NCI-H1417 treated with DMSO at 0.1 percent for 48 hours (cell line): ENCODE measurements at regions not wholly inside any gene's neighbourhood (a gene's known extent, or its start where the extent isn't known, plus 50 kb on each side); places are given as distances from the start of the nearest gene placed in this dataset.
"Not testable (repeated sequence)": the region's sequence is repeated elsewhere in the genome, so short reads cannot be mapped to it uniquely, and the experiment has no call there.

Experiments used
- DNase-seq: peaks from one replicate; lab custom pipeline; 2025; lab: John Stamatoyannopoulos, UW

DNA sequence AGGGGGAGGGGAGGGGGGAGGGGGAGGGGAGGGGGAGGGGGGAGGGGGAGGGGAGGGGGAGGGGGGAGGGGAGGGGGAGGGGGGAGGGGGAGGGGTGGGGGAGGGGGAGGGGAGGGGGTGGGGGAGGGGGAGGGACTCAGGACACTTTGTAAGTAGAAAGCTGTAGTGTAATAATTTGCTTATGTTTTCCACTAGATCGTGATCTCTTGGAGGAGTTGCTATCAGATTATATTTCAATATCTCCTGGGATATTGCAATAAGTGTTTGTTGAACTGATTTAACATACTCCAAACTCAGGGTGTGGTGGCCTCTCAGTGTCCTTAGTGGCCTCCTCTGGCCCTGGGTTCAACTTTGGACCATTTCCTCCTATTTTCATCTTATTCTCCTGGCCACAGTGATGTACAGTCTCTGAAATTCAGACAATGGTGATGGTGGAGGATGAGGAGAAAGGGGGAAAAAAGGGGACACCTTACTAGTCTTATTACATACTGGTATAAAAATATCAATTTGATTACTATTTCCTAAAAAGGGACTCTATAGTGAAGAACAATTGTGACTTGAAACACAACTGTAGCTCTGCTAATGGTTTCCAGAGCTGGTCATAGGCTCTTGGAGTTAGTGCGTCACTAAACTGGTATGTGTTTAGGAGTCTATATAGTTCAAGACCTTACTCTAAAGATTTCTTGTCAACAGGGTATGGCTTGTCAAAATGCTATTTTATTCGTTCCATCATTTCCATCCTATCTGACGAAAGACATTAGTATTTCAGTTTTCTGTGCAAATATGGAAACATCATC lies 89.6 kb downstream of the DDX1 start:
- no peak for DNase-seq

DNA sequence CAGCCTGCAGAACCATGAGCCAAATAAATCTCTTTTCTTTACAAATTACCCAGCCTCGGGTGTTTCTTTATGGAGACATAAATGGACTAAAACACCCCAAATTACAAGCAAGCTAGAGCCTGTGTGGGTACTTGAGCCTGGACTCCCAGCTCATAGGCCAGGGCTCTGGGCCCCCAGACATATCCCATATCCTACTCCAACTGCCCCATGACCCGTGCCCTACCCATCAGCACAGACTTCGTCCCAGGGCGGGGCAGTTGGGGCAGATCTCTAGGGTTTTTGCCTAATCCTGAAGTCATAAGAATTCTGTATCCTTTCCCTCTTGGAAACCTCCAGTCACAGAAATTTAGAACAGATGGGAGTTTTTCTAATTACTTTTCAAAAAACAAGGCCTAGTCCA lies 90.7 kb downstream of the DDX1 start:
- no peak for DNase-seq

DNA sequence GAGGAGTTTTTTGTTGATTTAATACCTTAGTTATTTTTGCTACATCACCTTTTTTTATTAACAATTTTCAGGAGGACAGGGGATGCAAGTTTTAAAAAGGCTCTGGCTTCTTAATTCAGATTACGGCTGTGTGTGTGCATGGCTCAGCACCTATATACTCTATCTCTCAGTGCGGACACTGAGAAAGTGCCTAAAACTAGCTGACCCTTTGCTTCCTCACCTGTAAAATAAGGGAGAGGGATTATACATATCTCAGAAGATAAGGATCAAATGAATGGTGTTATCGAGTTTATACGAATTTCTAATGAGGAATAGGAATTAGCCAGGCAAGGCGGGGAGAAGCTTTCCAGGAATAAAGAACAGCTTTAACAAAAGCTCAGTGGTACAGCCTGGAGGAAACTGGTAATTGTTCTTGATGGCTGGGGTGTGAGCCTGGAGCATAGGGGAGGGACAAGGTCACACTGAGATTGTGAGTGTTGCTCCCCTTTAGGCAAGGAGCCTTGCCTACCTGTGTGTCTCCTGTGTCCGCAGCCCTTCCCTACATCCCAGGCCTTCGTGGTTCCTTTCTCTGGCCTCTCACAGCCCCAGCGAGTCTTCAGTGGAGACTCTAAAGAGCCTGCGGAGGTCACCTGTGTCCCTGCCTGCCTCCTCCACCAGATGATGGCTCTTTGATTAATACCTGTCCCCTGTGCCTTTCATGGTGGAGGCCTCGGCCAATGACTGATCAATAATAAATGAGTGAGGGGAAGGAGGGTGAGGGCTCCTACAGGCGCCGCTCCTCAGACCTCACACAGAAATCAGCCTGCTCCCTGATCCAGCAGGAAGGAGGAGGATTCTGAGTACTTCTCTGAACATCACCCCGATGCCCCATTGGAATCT lies 92.7 kb downstream of the DDX1 start:
- DNase-seq, result no peak

DNA sequence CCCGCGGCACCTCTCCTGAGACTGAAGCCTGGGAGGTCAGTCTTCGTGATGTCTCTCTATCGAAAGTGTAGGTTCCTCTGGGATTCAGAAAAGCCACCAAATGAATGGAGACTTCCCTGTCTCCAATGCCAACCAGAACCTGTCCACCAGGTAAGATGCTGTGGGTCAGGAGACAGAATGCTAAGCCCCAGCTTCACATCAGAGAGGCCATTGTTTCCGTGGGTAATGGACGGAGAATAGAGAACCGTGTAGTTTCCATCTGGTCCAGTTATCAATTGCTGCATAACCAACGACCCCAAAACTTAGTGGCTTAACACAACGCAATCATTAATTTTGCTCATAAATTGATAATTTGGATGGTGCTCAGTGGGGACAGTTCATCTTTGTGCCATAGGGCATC lies 93.5 kb downstream of the DDX1 start:
- DNase-seq, result no peak

DNA sequence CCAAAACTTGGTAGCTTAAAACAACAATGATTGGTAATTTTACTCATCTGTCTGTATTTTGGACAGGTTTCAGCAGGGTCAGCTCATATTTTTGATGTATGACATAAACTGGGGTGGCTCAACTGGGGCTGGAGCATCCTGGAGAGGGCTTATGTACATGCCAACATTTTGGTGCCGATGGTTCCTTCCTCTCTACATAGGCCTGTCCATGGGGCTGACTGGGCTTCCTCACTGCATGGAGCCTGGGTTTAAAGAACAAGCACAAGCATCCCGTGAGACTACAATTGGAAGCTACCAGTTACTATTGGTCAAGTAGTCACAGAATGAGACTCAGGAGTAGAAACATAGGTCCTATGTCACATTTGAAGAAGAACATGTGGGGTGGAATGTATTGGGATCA lies 95.0 kb downstream of the DDX1 start:
- DNase-seq, result no peak

DNA sequence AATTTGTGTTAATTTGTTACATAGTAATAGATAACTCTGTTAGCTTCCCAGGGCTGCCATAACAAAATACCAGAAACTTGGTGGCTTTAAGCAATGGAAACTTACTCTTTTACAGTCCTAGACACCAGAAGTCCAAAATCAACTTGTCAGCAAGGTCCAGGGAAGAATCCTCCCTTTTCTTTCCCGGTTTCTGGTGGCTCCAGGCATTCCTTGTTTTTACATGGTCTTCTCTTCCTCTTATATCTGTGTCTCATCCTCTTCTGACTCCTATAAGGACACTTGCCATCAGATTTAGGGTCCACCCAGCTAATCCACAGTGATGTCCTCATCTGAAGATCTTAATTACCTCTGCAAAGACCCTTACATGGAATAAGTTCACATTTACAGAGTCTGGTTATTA lies 95.6 kb downstream of the DDX1 start:
- DNase-seq, result no peak

DNA sequence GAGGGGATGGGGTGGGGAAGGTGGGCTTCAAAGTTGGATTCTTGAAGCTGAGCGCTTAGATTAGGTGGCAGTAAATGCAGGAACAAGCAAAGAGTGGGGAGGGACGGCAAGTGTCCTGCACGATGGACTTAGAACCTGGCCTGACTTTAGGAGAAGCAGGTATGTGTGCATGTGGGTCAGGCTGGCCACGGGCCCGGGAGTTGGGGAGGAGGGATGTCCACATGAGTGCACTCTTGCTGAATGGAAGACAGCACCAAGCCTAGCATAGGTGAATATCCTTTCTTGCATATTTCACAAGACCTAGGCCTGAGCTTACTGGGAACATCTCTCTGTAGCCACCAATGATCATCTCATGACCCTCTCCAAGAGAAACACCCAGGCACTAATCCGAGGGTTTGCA lies 96.1 kb downstream of the DDX1 start:
- no peak for DNase-seq

DNA sequence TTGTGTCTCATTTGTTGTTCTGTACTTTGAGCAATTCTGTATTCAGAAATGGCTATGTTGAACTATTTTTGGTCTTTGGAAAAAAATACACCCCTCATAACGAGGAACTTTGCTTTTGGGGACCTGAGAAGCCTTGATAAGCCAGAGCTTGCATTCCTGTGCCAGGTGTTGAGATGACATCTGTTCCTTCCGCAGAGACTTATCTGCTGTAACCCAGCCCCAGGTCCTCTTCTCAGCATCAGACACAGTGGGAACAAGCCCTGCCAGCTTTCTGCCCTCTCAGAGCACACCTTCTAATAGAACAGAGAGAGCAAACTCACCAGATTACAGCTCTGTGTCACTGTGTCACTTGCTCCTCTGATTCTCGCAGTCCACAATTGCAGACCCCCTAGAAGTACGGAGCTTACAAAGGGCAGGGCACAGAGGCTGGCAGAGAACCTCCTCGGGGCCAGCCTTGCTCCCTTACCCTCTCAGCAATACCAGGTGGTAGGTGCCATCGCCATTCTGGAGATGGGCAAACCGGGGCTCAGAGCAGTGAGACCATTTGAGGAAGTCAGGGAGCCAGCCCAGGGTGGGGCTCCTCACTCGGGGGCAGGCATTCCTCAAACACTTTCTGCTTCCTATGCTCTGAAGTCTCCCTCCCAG lies 97.4 kb downstream of the DDX1 start:
- DNase-seq, result no peak

DNA sequence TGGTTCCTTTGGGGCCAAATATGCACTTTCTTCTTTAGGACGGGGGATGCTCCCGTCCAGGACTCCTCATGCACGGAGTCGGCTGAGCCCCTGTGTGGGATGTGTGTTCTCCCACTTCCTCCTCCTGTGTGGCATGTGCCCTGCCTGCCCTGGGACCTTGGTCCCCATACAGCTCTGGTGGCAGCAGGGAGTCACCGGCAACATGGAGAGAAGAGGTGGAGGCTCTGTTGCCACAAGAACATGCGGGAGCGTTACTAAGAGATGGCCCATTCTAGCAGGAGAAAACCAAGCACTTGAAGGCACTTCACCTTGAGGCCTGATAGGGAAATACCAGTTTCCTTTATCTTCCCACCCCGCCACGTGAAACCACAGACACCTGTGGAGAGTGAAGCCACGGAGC lies 98.0 kb downstream of the DDX1 start:
- no peak for DNase-seq

DNA sequence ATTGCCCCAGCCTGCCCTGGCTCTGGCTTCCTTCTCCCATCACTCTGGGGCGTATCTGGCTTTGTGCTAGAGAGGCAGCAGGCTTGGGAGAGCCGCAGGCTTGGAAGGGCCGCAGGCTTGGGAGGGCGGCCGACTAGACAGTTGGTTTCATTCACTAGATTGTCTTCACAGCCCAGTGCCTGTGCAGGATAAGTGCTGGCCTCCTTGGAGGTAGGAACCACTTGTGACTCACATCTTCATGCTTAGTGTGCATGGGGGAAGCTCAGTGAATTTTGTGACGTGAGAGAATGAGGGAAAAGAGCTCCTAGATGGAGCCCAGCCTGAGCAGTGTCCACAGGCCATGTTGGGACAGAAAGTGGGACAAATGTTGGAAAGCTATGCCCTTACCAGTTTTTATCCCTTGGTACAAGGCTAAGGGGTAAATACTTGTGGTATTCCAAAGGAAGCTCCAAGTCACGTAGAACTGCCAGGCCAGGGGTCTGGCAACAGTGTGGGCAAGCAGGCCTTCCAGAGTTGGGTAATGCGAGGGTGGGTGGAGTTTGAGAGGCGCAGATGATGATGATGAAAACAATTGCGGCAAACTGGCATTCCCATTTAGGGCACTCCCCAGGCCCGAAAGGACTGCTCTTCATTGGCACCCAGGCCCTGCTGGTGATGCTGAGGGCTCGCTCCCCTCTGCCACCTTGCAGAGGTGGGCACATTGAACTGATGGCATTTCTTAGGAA lies 100.1 kb downstream of the DDX1 start:
- DNase-seq, result no peak

DNA sequence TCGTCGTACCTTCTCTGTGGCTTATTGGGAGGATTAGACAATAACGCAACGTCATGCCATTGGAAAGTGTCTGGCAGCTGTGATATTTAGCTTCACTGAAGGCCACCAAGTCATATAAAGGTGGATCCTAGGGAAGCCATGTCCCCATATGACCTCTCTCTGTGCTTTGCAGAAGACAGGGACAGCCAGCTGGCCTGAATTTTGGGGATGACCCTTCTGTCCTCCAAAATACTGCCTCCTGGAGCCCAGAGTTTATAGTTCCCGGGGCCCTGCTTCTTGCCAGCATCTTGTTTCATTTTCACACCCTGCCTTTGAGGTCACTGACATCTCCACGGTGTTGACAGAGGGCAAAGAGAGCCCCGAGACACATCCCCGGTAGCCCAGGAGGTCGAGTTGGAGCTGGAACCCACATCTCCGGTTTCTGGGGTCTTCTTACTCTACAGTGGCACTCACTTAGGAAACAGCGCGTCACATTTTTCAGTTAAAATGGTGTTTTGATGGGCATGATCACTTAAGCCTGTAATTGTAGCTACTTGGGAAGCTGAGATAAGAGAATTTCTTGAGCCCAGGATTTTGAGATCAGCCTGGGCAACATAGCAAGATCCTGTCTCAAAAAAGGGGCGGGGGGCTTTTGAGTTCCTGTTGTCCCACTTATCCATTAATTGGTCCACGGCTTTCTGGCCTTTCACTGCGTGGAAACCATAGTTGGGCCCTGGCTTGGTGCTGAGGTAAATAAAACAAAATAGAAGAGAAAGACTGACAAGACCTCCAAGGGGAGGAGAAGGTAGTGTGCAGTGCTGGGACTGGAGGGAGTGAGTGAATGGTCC lies 101.1 kb downstream of the DDX1 start:
- DNase-seq, result no peak

DNA sequence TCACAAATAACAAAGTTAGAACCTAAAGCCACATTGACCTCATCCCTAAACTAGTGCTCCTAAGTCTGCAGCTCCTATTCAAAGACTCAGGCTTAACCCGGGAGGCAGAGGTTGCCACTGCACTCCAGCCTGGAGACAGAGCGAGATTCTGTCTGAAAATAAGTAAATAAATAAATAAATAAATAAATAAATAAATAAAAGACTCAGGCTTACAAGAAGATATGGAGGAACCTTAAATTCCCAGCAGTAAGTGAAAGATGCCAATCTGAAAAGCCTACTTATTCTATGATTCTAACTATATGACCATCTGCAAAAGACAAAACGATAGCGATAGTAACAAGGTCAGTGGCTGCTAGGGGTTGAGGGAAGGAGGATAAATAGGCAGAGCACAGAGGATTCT lies 101.7 kb downstream of the DDX1 start:
- DNase-seq, result no peak

DNA sequence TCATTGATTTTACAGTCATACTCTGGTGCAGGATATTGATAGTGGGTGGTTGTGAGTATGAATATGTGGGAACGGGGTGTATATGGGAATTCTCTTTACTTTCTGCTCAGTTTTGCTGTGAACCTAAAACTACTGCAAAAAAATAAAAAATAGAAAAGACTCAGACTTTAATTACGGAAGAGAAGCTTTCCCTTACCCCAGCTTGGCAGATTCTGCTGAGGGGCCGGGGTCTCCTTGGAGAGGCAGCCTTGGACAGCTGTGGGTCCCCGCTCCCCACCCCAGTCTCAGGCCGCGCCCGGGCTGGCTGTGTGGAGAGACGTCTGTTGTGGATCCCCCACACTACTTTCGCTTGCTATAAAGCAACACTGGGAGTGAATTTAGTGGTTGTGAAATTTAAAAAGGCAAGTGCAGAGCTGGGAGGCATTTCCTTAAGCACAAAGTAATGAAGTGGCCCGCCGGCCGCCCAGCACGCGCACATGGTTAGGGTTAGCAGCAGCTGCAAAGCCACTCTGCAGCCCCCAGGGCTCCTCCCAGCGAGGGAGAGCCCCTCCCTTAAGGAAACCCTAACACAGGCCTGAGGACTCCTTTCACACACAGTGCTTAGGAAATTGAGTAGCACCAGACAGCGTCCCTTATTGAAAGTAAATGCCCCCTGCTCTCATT lies 102.4 kb downstream of the DDX1 start:
- no peak for DNase-seq

DNA sequence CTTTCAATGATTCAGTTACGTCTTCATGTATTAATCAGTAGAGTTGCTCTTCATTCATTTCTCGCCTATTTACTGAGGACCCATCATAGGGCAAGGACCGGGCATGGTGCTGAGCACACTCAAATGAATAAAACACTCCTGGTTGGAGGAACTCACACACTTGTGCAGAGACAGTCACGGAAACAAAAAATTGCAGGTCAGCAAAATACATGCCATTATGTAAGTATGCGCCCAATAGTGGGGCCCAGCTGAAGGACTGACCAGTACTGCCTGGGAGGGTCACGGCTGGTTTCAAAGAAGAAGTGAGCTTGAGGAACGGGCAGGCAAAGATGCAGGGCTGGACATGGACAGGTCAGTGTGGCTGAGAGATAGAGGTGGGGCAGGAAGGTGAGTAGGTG lies 102.9 kb downstream of the DDX1 start:
- no peak for DNase-seq

DNA sequence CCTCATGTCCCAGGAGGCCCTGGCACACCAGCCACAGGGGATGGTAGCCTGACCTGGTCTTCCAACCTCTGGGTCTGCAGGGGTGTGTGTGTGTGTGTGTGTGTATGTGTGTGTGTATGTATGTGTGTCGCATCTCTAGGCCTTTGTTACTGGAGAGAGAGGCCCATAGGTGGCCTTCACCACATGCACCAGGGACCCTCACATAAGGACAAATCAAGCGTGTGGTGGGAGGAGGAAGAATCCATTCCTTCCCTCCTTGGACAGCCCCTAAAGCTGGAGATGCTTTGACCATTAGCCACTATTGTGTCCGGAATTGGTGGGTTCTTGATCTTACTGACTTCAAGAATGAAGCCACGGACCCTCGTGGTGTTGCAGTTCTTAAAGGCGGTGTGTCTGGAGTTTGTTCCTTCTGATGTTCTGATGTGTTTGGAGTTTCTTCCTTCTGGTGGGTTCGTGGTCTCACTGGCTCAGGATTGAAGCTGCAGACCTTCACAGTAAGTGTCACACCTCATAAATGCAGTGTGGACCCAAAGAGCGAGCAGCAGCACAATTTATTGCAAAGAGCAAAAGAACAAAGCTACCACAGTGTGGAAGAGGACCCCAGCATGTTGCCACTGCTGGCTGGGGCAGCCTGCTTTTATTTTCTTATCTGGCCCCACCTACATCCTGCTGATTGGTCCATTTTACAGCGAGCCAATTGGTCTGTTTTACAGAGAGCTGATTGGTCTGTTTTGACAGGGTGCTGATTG lies 104.1 kb downstream of the DDX1 start:
- DNase-seq, result no peak

DNA sequence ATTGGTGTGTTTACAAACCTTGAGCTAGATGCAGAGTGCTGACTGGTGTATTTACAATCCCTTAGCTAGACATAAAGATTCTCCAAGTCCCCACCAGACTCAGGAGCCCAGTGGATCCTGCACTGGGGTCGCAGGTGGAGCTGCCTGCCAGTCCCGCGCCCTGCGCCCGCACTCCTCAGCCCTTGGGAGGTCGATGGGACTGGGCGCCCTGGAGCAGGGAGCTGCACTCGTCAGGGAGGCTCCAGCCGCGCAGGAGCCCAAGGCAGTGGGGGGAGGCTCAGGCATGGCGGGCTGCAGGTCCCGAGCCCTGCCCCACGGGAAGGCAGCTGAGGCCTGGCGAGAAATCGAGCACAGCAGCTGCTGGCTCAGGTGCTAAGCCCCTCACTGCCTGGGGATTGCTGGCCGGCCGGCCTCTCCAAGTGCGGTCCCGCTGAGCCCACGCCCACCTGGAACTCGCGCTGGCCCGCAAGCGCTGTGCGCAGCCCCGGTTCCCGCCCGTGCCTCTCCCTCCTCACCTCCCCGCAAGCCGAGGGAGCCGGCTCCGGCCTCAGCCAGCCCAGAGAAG lies 105.0 kb downstream of the DDX1 start:
- not testable (repeated sequence) for DNase-seq

DNA sequence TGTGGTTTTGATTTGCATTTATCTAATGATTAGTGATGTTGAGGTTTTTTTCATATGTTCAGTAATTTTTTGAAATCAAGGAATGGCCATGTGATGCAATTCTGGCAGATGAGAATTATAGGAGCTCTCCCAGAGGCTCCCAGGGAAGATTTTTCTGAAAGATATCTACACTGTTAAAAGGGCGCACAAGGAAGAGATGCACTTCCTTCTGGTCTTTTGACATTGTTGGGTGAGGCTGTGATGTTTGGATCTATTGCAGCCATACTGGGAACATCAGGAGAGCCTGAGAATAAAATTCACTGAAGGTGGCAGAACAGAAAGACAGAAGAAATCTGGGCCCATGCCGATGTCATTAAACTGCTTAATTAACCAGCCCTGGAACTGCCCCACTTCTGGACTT lies 108.5 kb downstream of the DDX1 start:
- DNase-seq, result no peak

DNA sequence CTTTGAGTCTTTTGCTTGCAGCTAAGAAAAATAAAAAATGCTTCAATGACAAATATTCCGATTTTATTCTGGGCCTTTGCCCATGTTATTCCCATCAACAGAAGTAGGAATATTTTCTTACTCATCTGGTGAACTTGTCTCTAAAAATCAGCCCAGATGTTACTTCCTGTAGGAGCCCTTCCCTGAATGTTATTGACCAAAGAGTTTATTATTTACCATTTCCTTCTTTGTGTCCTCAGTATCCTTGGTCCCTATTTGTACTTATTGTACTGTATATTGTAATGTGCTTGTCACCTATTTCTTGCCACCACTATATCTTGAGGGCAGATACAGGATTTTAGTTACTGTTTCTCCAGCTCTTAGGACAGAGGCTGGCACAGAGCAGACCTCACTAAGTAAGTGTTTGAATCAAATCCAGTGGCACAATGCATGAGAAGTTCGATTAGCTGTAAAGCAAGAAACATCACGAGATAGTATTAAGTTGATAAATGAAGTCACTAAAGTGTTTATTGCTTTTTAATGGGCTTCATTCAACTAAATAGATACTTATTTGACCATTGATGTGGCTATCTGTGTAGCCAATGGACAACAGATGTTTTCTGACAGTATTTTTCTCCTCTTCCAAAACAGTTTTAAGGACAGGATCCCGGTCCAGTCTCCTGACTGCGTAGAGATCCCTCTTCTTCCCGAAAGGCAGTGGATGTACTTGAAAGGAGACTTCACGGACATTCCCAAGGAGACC lies 109.1 kb downstream of the DDX1 start:
- no peak for DNase-seq

DNA sequence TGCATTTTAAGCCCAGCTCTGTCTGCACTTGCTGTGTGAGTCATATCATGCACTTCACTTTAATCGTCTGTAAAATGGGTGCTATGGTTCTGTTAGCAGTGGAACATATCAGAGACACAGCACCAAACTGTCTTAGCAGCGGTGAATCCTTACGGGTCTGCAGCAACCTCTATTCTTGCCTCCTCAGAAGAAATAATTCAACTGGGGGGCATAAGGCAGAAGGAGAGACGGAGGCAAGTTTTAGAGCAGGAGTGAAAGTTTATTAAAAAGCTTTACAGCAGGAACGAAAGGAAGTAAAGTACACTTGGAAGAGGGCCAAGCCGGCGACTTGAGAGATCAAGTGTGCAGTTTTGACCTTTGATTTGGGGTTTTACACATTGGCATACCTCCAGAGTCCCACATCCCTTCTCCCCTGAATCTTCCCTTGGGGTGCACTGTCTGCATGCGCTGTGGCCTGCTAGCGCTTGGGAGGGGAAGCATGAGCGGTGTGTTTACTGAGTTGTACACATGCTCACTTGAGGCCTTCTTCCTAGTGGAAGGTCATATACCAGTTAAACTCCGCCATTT lies 109.8 kb downstream of the DDX1 start:
- no peak for DNase-seq
